ENCODE measurements at regions not wholly inside any gene's neighbourhood (a gene's known extent, or its start where the extent isn't known, plus 50 kb on each side); places are given as distances from the start of the nearest gene placed in this dataset.
"Not testable (repeated sequence)": the region's sequence is repeated elsewhere in the genome, so short reads cannot be mapped to it uniquely, and the experiment has no call there.

- H3K9ac ChIP-seq (ENCODE audit: low read length in 5 of 5), result no peak overlapping the region
Measured at GRCh38 chr22:11253000-11253511, 4274.9 kb upstream of the OR11H1 start.

GRCh38 chr22:11270981-11271380 is 4257.0 kb upstream of the OR11H1 start:
- not testable (repeated sequence) for H3K27me3 ChIP-seq (ENCODE audit: control insufficient read depth in 5 of 5, insufficient read depth in 4 of 5, low read length in 5 of 5); H3K9ac ChIP-seq (ENCODE audit: low read length in 5 of 5); H3K4me3 ChIP-seq (ENCODE audit: low read depth in 1 of 5, low read length in 5 of 5); H3K9me3 ChIP-seq (ENCODE audit: control insufficient read depth in 5 of 5, low read length in 5 of 5); H3K4me1 ChIP-seq (ENCODE audit: control insufficient read depth in 5 of 5, insufficient read depth in 5 of 5, low read length in 5 of 5); H3K36me3 ChIP-seq (ENCODE audit: control insufficient read depth in 5 of 5, insufficient read depth in 5 of 5, low read length in 5 of 5); H3K27ac ChIP-seq (ENCODE audit: low read depth, low read length)

More at GRCh38 chr22:11253000-11253511, 4274.9 kb upstream of the OR11H1 start:
- Histone ChIP-seq H3K9me3 (ENCODE audit: control insufficient read depth in 5 of 5, low read length in 5 of 5) (peaks cover 0 to 4% (median 0%) of the 10 kb centered on the region in 5 donors), H3K27ac (ENCODE audit: low read depth, low read length) (no peak overlapping the region), H3K27me3 (ENCODE audit: control insufficient read depth in 5 of 5, insufficient read depth in 4 of 5, low read length in 5 of 5) (no peaks in the 10 kb centered on the region), H3K36me3 (ENCODE audit: control insufficient read depth in 5 of 5, insufficient read depth in 5 of 5, low read length in 5 of 5) (no peaks in the 10 kb centered on the region), H3K4me1 (ENCODE audit: control insufficient read depth in 5 of 5, insufficient read depth in 5 of 5, low read length in 5 of 5) (no peaks in the 10 kb centered on the region), H3K4me3 (ENCODE audit: low read depth in 1 of 5, low read length in 5 of 5) (no peak overlapping the region)

GRCh38 chr22:11285116-11285838 is 4242.7 kb upstream of the OR11H1 start:
- H3K4me1 ChIP-seq (ENCODE audit: control insufficient read depth in 5 of 5, insufficient read depth in 5 of 5, low read length in 5 of 5); H3K4me3 ChIP-seq (ENCODE audit: low read depth in 1 of 5, low read length in 5 of 5); H3K36me3 ChIP-seq (ENCODE audit: control insufficient read depth in 5 of 5, insufficient read depth in 5 of 5, low read length in 5 of 5); H3K27me3 ChIP-seq (ENCODE audit: control insufficient read depth in 5 of 5, insufficient read depth in 4 of 5, low read length in 5 of 5); H3K9ac ChIP-seq (ENCODE audit: low read length in 5 of 5); H3K27ac ChIP-seq (ENCODE audit: low read depth, low read length): not testable (repeated sequence)
- H3K9me3 ChIP-seq (ENCODE audit: control insufficient read depth in 5 of 5, low read length in 5 of 5), result peaks cover 3 to 22% (median 5%) of the 10 kb centered on the region in 5 donors

- not testable (repeated sequence) for H3K36me3 ChIP-seq (ENCODE audit: control insufficient read depth in 5 of 5, insufficient read depth in 5 of 5, low read length in 5 of 5); H3K4me3 ChIP-seq (ENCODE audit: low read depth in 1 of 5, low read length in 5 of 5); H3K4me1 ChIP-seq (ENCODE audit: control insufficient read depth in 5 of 5, insufficient read depth in 5 of 5, low read length in 5 of 5); H3K27me3 ChIP-seq (ENCODE audit: control insufficient read depth in 5 of 5, insufficient read depth in 4 of 5, low read length in 5 of 5); H3K27ac ChIP-seq (ENCODE audit: low read depth, low read length); H3K9ac ChIP-seq (ENCODE audit: low read length in 5 of 5)
- H3K9me3 ChIP-seq (ENCODE audit: control insufficient read depth in 5 of 5, low read length in 5 of 5), result peaks cover 3 to 24% (median 5%) of the 10 kb centered on the region in 5 donors
Measured at GRCh38 chr22:11285839-11286205, 4242.2 kb upstream of the OR11H1 start.

- H3K36me3 ChIP-seq (ENCODE audit: control insufficient read depth in 5 of 5, insufficient read depth in 5 of 5, low read length in 5 of 5); H3K9ac ChIP-seq (ENCODE audit: low read length in 5 of 5); H3K27ac ChIP-seq (ENCODE audit: low read depth, low read length); H3K4me1 ChIP-seq (ENCODE audit: control insufficient read depth in 5 of 5, insufficient read depth in 5 of 5, low read length in 5 of 5); H3K27me3 ChIP-seq (ENCODE audit: control insufficient read depth in 5 of 5, insufficient read depth in 4 of 5, low read length in 5 of 5): not testable (repeated sequence)
- Histone ChIP-seq H3K9me3 (ENCODE audit: control insufficient read depth in 5 of 5, low read length in 5 of 5) (peaks cover 3 to 26% (median 5%) of the 10 kb centered on the region in 5 donors), H3K4me3 (ENCODE audit: low read depth in 1 of 5, low read length in 5 of 5) (peak overlapping the region in 1 of 5 donors; percentile 22)
Measured at GRCh38 chr22:11288246-11289220, 4239.5 kb upstream of the OR11H1 start.

GRCh38 chr22:11298126-11298893 is 4229.7 kb upstream of the OR11H1 start:
- H3K27ac ChIP-seq (ENCODE audit: low read depth, low read length); H3K27me3 ChIP-seq (ENCODE audit: control insufficient read depth in 5 of 5, insufficient read depth in 4 of 5, low read length in 5 of 5); H3K4me1 ChIP-seq (ENCODE audit: control insufficient read depth in 5 of 5, insufficient read depth in 5 of 5, low read length in 5 of 5); H3K9ac ChIP-seq (ENCODE audit: low read length in 5 of 5); H3K36me3 ChIP-seq (ENCODE audit: control insufficient read depth in 5 of 5, insufficient read depth in 5 of 5, low read length in 5 of 5): not testable (repeated sequence)
- peaks cover 3 to 30% (median 6%) of the 10 kb centered on the region in 5 donors for H3K9me3 ChIP-seq (ENCODE audit: control insufficient read depth in 5 of 5, low read length in 5 of 5)
- peak overlapping the region in 1 of 5 donors; percentile 42 for H3K4me3 ChIP-seq (ENCODE audit: low read depth in 1 of 5, low read length in 5 of 5)

GRCh38 chr22:11302427-11302826 is 4225.6 kb upstream of the OR11H1 start:
- H3K9ac ChIP-seq (ENCODE audit: low read length in 5 of 5); H3K27ac ChIP-seq (ENCODE audit: low read depth, low read length); H3K4me1 ChIP-seq (ENCODE audit: control insufficient read depth in 5 of 5, insufficient read depth in 5 of 5, low read length in 5 of 5); H3K27me3 ChIP-seq (ENCODE audit: control insufficient read depth in 5 of 5, insufficient read depth in 4 of 5, low read length in 5 of 5); H3K4me3 ChIP-seq (ENCODE audit: low read depth in 1 of 5, low read length in 5 of 5); H3K36me3 ChIP-seq (ENCODE audit: control insufficient read depth in 5 of 5, insufficient read depth in 5 of 5, low read length in 5 of 5): not testable (repeated sequence)
- H3K9me3 ChIP-seq (ENCODE audit: control insufficient read depth in 5 of 5, low read length in 5 of 5), result peaks cover 6 to 47% (median 18%) of the 10 kb centered on the region in 5 donors

GRCh38 chr22:11302904-11303303 is 4225.1 kb upstream of the OR11H1 start:
- not testable (repeated sequence) for H3K27me3 ChIP-seq (ENCODE audit: control insufficient read depth in 5 of 5, insufficient read depth in 4 of 5, low read length in 5 of 5); H3K9ac ChIP-seq (ENCODE audit: low read length in 5 of 5); H3K4me3 ChIP-seq (ENCODE audit: low read depth in 1 of 5, low read length in 5 of 5); H3K36me3 ChIP-seq (ENCODE audit: control insufficient read depth in 5 of 5, insufficient read depth in 5 of 5, low read length in 5 of 5); H3K27ac ChIP-seq (ENCODE audit: low read depth, low read length); H3K4me1 ChIP-seq (ENCODE audit: control insufficient read depth in 5 of 5, insufficient read depth in 5 of 5, low read length in 5 of 5)
- H3K9me3 ChIP-seq (ENCODE audit: control insufficient read depth in 5 of 5, low read length in 5 of 5), result peaks cover 6 to 46% (median 18%) of the 10 kb centered on the region in 5 donors

- not testable (repeated sequence) for H3K27me3 ChIP-seq (ENCODE audit: control insufficient read depth in 5 of 5, insufficient read depth in 4 of 5, low read length in 5 of 5); H3K27ac ChIP-seq (ENCODE audit: low read depth, low read length); H3K4me3 ChIP-seq (ENCODE audit: low read depth in 1 of 5, low read length in 5 of 5); H3K36me3 ChIP-seq (ENCODE audit: control insufficient read depth in 5 of 5, insufficient read depth in 5 of 5, low read length in 5 of 5); H3K4me1 ChIP-seq (ENCODE audit: control insufficient read depth in 5 of 5, insufficient read depth in 5 of 5, low read length in 5 of 5); H3K9ac ChIP-seq (ENCODE audit: low read length in 5 of 5)
- H3K9me3 ChIP-seq (ENCODE audit: control insufficient read depth in 5 of 5, low read length in 5 of 5), result peaks cover 3 to 51% (median 20%) of the 10 kb centered on the region in 5 donors
Measured at GRCh38 chr22:11305179-11305578, 4222.8 kb upstream of the OR11H1 start.
